Dermis blood vessel endothelial cell (primary cell): ENCODE measurements at regions not wholly inside any gene's neighbourhood (a gene's known extent, or its start where the extent isn't known, plus 50 kb on each side); places are given as distances from the start of the nearest gene placed in this dataset.

Experiments used
- DNase-seq: peaks from one replicate; pipeline ENCODE4 v3.0.0; 2010

- no peak for DNase-seq
These were observed 1080.4 kb upstream of the INTU start for GRCh38 chr4:126552321-126552720.

- DNase-seq = no peak
These were observed 1079.5 kb upstream of the INTU start for GRCh38 chr4:126553248-126553647.

- DNase-seq = no peak
These were observed 1074.2 kb upstream of the INTU start for GRCh38 chr4:126558596-126558995.

GRCh38 chr4:126559961-126560360 lies 1072.8 kb upstream of the INTU start:
- no peak for DNase-seq

GRCh38 chr4:126560794-126561193 lies 1072.0 kb upstream of the INTU start:
- DNase-seq = no peak

- DNase-seq = no peak
These were observed 1069.4 kb upstream of the INTU start for GRCh38 chr4:126563389-126563788.

- no peak for DNase-seq
These were observed 1068.4 kb upstream of the INTU start for GRCh38 chr4:126564283-126564854.

GRCh38 chr4:126568652-126569570 lies 1063.8 kb upstream of the INTU start:
- no peak for DNase-seq

- DNase-seq = no peak
These were observed 1060.5 kb upstream of the INTU start for GRCh38 chr4:126572264-126572663.

- no peak for DNase-seq
These were observed 1050.0 kb upstream of the INTU start for GRCh38 chr4:126582737-126583136.

- no peak for DNase-seq
These were observed 1049.2 kb upstream of the INTU start for GRCh38 chr4:126583509-126583908.

- DNase-seq = no peak
These were observed 1041.2 kb upstream of the INTU start for GRCh38 chr4:126591583-126591982.

GRCh38 chr4:126592088-126592487 lies 1040.7 kb upstream of the INTU start:
- DNase-seq = peak; percentile 1

GRCh38 chr4:126593626-126594025 lies 1039.1 kb upstream of the INTU start:
- DNase-seq = no peak

- no peak for DNase-seq
These were observed 1037.1 kb upstream of the INTU start for GRCh38 chr4:126595643-126596042.

GRCh38 chr4:126599746-126600145 lies 1033.0 kb upstream of the INTU start:
- no peak for DNase-seq

- no peak for DNase-seq
These were observed 1029.5 kb upstream of the INTU start for GRCh38 chr4:126603210-126603609.

- DNase-seq = no peak
These were observed 1028.9 kb upstream of the INTU start for GRCh38 chr4:126603825-126604224.

GRCh38 chr4:126604268-126604867 lies 1028.4 kb upstream of the INTU start:
- DNase-seq = peak; percentile 40

GRCh38 chr4:126610933-126611332 lies 1021.8 kb upstream of the INTU start:
- DNase-seq = no peak

GRCh38 chr4:126611900-126612299 lies 1020.9 kb upstream of the INTU start:
- no peak for DNase-seq

- no peak for DNase-seq
These were observed 1018.4 kb upstream of the INTU start for GRCh38 chr4:126614356-126614855.

GRCh38 chr4:126616795-126617194 lies 1016.0 kb upstream of the INTU start:
- no peak for DNase-seq

GRCh38 chr4:126627255-126627654 lies 1005.5 kb upstream of the INTU start:
- peak; percentile 26 for DNase-seq
